HL-60 (cell line): ENCODE measurements at regions not wholly inside any gene's neighbourhood (a gene's known extent, or its start where the extent isn't known, plus 50 kb on each side); places are given as distances from the start of the nearest gene placed in this dataset.

ENCODE experiments used
- DNase-seq, 2 experiments: peaks; one replicate each; pipeline ENCODE4 v3.0.0-alpha.2; 2010 to 2020; ENCODE audit warnings: low read depth in 1 of 2, low spot score in 1 of 2
- H3K27ac ChIP-seq: fragments of 250-450 bp; sonication (Bioruptor Pico); replicated peaks from 2 replicates; pipeline ENCODE4 v1.5.1; 2020; ENCODE audit warnings: mild to moderate bottlenecking, moderate library complexity
- H3K27me3 ChIP-seq: fragments of 250-450 bp; sonication (Bioruptor Pico); 2 replicates; pipeline ENCODE4 v1.5.1; 2021; ENCODE audit warnings: mild to moderate bottlenecking, moderate library complexity; ENCODE audit not compliant: insufficient read depth, poor library complexity, severe bottlenecking
- H3K4me3 ChIP-seq: replicated peaks from 2 replicates; pipeline ENCODE4 v1.5.1; 2011; ENCODE audit warnings: mild to moderate bottlenecking, control low read depth, low read length; ENCODE audit not compliant: insufficient read depth
- CTCF ChIP-seq: IDR thresholded peaks from one replicate; pipeline ENCODE4 v1.5.1; 2011; ENCODE audit warnings: low read length, control low read depth, inconsistent platforms; ENCODE audit not compliant: insufficient read depth
- GABPA ChIP-seq: IDR thresholded peaks from 2 replicates; pipeline ENCODE4 v1.6.1; 2012; ENCODE audit warnings: low read depth
- POLR2AphosphoS5 ChIP-seq: IDR thresholded peaks from 2 replicates; pipeline ENCODE4 v1.6.1; 2012; ENCODE audit warnings: low read depth
- REST ChIP-seq: IDR thresholded peaks from 2 replicates; pipeline ENCODE4 v1.6.1; 2012; ENCODE audit warnings: low read depth; ENCODE audit not compliant: insufficient replicate concordance
- SPI1 ChIP-seq: IDR thresholded peaks from 2 replicates; pipeline ENCODE4 v1.6.1; 2012; ENCODE audit warnings: low read depth, mild to moderate bottlenecking, borderline replicate concordance

- no peaks in the 10 kb centered on the region for H3K27me3 ChIP-seq
- H3K27ac ChIP-seq = no peak overlapping the region
- DNase-seq = no peak
- no peak for TF ChIP-seq CTCF
- no peak for TF ChIP-seq POLR2AphosphoS5
- no peak for TF ChIP-seq REST
- TF ChIP-seq SPI1 = no peak
- TF ChIP-seq GABPA = no peak
- no peak overlapping the region for H3K4me3 ChIP-seq
Observed at GRCh38 chr6:145332011-145332410, 403.3 kb downstream of the EPM2A start.

GRCh38 chr6:145336119-145336518, 399.2 kb downstream of the EPM2A start:
- no peak for TF ChIP-seq GABPA
- TF ChIP-seq REST = no peak
- TF ChIP-seq POLR2AphosphoS5 = no peak
- TF ChIP-seq CTCF = no peak
- no peak for TF ChIP-seq SPI1
- no peak for DNase-seq
- Histone ChIP-seq H3K27me3 (no peaks in the 10 kb centered on the region), H3K4me3 (no peak overlapping the region), H3K27ac (no peak overlapping the region)

GRCh38 chr6:145339089-145339488, 396.2 kb downstream of the EPM2A start:
- no peak for DNase-seq
- Histone ChIP-seq H3K27ac (no peak overlapping the region), H3K4me3 (no peak overlapping the region), H3K27me3 (no peaks in the 10 kb centered on the region)
- TF ChIP-seq GABPA (no peak), SPI1 (no peak), CTCF (no peak), REST (no peak), POLR2AphosphoS5 (no peak)
